ENCODE measurements at regions not wholly inside any gene's neighbourhood (a gene's known extent, or its start where the extent isn't known, plus 50 kb on each side); places are given as distances from the start of the nearest gene placed in this dataset.

DNA sequence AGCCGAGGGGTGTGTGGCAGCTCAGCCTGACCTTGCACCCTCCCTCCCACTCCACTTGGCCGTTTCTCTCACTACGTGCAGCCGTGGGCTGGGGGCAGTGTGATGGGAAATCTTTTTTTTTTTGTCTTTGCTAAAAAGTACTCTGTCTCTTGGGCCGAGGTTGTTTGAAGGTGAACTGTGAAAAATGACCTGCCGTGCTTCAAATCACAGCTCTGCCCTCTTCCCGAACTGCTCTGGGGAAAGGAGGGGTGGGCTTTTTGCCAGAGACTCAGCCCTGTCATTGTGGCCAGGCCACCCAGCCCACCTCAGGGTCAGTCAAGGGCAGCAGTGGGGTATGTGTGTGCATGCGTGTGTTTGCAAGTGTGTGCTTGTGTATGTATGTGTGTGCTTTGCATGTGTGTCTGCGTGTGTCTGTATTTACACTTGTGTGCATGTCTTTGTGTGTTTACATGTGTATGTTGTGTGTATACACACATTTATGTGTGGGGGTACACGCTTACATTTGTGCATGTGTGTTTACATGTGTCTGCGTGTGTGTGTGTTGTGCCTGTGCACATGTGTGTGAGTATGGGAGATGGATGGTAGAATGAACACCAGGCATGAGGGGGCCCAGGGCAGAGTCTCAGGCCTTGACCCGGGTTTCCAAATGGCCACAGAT is 61.3 kb upstream of the HAAO start:
- TF ChIP-seq TAF1 (IDR thresholded peaks at IDR 0.05; ENCODE audit: low read depth, low read length) (no peak), POU2F2 (IDR thresholded peaks at IDR 0.05; ENCODE audit: low read depth, low read length) (no peak)
